ENCODE measurements at regions not wholly inside any gene's neighbourhood (a gene's known extent, or its start where the extent isn't known, plus 50 kb on each side); places are given as distances from the start of the nearest gene placed in this dataset.

GRCh38 chr5:107794741-107795140, 124.0 kb upstream of the EFNA5 start:
- 49% methylated on average over 3 of the region's 3 CpGs for WGBS (ENCODE audit: insufficient coverage)
- H3K4me3 ChIP-seq (ENCODE audit: low read depth, low read length), result no peak overlapping the region
- no peaks in the 10 kb centered on the region for H3K9me3 ChIP-seq (ENCODE audit: control insufficient read depth, insufficient read depth, low read length)
- H3K36me3 ChIP-seq (ENCODE audit: control insufficient read depth, insufficient read depth, low read length), result no peaks in the 10 kb centered on the region
- H3K27ac ChIP-seq (ENCODE audit: low read depth, low read length), result no peak overlapping the region
- DNase-seq (ENCODE audit: low read depth in 4 of 6, low spot score in 6 of 6), result peak in 2 of 6 donors; percentile 30 to 49
- H3K27me3 ChIP-seq (ENCODE audit: control insufficient read depth, insufficient read depth, low read length), result no peaks in the 10 kb centered on the region
- no peaks in the 10 kb centered on the region for H3K4me1 ChIP-seq (ENCODE audit: control insufficient read depth, insufficient read depth, low read length)

- Histone ChIP-seq H3K27ac (ENCODE audit: low read depth, low read length) (no peak overlapping the region), H3K4me1 (ENCODE audit: control insufficient read depth, insufficient read depth, low read length) (no peaks in the 10 kb centered on the region), H3K4me3 (ENCODE audit: low read depth, low read length) (no peak overlapping the region), H3K9me3 (ENCODE audit: control insufficient read depth, insufficient read depth, low read length) (no peaks in the 10 kb centered on the region), H3K27me3 (ENCODE audit: control insufficient read depth, insufficient read depth, low read length) (no peaks in the 10 kb centered on the region), H3K36me3 (ENCODE audit: control insufficient read depth, insufficient read depth, low read length) (no peaks in the 10 kb centered on the region)
- no peak for DNase-seq (ENCODE audit: low read depth in 4 of 6, low spot score in 6 of 6)
Observed at GRCh38 chr5:107792940-107793339, 122.2 kb upstream of the EFNA5 start.

GRCh38 chr5:107790671-107791070, 119.9 kb upstream of the EFNA5 start:
- Histone ChIP-seq H3K27me3 (ENCODE audit: control insufficient read depth, insufficient read depth, low read length) (no peaks in the 10 kb centered on the region), H3K9me3 (ENCODE audit: control insufficient read depth, insufficient read depth, low read length) (no peaks in the 10 kb centered on the region), H3K36me3 (ENCODE audit: control insufficient read depth, insufficient read depth, low read length) (no peaks in the 10 kb centered on the region), H3K27ac (ENCODE audit: low read depth, low read length) (no peak overlapping the region), H3K4me3 (ENCODE audit: low read depth, low read length) (no peak overlapping the region), H3K4me1 (ENCODE audit: control insufficient read depth, insufficient read depth, low read length) (no peaks in the 10 kb centered on the region)
- WGBS (ENCODE audit: insufficient coverage), result 100% methylated on average over 1 of the region's 4 CpGs
- DNase-seq (ENCODE audit: low read depth in 4 of 6, low spot score in 6 of 6), result no peak

GRCh38 chr5:107786424-107786823, 115.7 kb upstream of the EFNA5 start:
- no CpG with 5 or more reads among the region's 1 CpG for WGBS (ENCODE audit: insufficient coverage)
- no peaks in the 10 kb centered on the region for H3K9me3 ChIP-seq (ENCODE audit: control insufficient read depth, insufficient read depth, low read length)

GRCh38 chr5:107783551-107783950, 112.8 kb upstream of the EFNA5 start:
- H3K36me3 ChIP-seq (ENCODE audit: control insufficient read depth, insufficient read depth, low read length), result no peaks in the 10 kb centered on the region
- H3K9me3 ChIP-seq (ENCODE audit: control insufficient read depth, insufficient read depth, low read length), result no peaks in the 10 kb centered on the region
- no peak for DNase-seq (ENCODE audit: low read depth in 4 of 6, low spot score in 6 of 6)
- no peak overlapping the region for H3K27ac ChIP-seq (ENCODE audit: low read depth, low read length)
- no peak overlapping the region for H3K4me3 ChIP-seq (ENCODE audit: low read depth, low read length)
- H3K27me3 ChIP-seq (ENCODE audit: control insufficient read depth, insufficient read depth, low read length), result no peaks in the 10 kb centered on the region
- no peaks in the 10 kb centered on the region for H3K4me1 ChIP-seq (ENCODE audit: control insufficient read depth, insufficient read depth, low read length)
- WGBS (ENCODE audit: insufficient coverage), result no CpG with 5 or more reads among the region's 2 CpGs

More at GRCh38 chr5:107786424-107786823, 115.7 kb upstream of the EFNA5 start:
- no peak overlapping the region for H3K27ac ChIP-seq (ENCODE audit: low read depth, low read length)
- H3K4me1 ChIP-seq (ENCODE audit: control insufficient read depth, insufficient read depth, low read length), result no peaks in the 10 kb centered on the region
- no peaks in the 10 kb centered on the region for H3K36me3 ChIP-seq (ENCODE audit: control insufficient read depth, insufficient read depth, low read length)
- no peak overlapping the region for H3K4me3 ChIP-seq (ENCODE audit: low read depth, low read length)
- DNase-seq (ENCODE audit: low read depth in 4 of 6, low spot score in 6 of 6), result no peak
- H3K27me3 ChIP-seq (ENCODE audit: control insufficient read depth, insufficient read depth, low read length), result no peaks in the 10 kb centered on the region

GRCh38 chr5:107782561-107783169, 111.9 kb upstream of the EFNA5 start:
- Histone ChIP-seq H3K4me3 (ENCODE audit: low read depth, low read length) (no peak overlapping the region), H3K4me1 (ENCODE audit: control insufficient read depth, insufficient read depth, low read length) (no peaks in the 10 kb centered on the region), H3K27ac (ENCODE audit: low read depth, low read length) (no peak overlapping the region), H3K27me3 (ENCODE audit: control insufficient read depth, insufficient read depth, low read length) (no peaks in the 10 kb centered on the region), H3K9me3 (ENCODE audit: control insufficient read depth, insufficient read depth, low read length) (no peaks in the 10 kb centered on the region), H3K36me3 (ENCODE audit: control insufficient read depth, insufficient read depth, low read length) (no peaks in the 10 kb centered on the region)
- DNase-seq (ENCODE audit: low read depth in 4 of 6, low spot score in 6 of 6), result no peak
- WGBS (ENCODE audit: insufficient coverage), result no CpG with 5 or more reads among the region's 4 CpGs

GRCh38 chr5:107781451-107781850, 110.7 kb upstream of the EFNA5 start:
- H3K36me3 ChIP-seq (ENCODE audit: control insufficient read depth, insufficient read depth, low read length), result no peaks in the 10 kb centered on the region
- no peak overlapping the region for H3K27ac ChIP-seq (ENCODE audit: low read depth, low read length)
- no peaks in the 10 kb centered on the region for H3K27me3 ChIP-seq (ENCODE audit: control insufficient read depth, insufficient read depth, low read length)
- WGBS (ENCODE audit: insufficient coverage), result no CpG with 5 or more reads among the region's 1 CpG
- H3K4me3 ChIP-seq (ENCODE audit: low read depth, low read length), result no peak overlapping the region
- DNase-seq (ENCODE audit: low read depth in 4 of 6, low spot score in 6 of 6), result no peak
- no peaks in the 10 kb centered on the region for H3K9me3 ChIP-seq (ENCODE audit: control insufficient read depth, insufficient read depth, low read length)
- H3K4me1 ChIP-seq (ENCODE audit: control insufficient read depth, insufficient read depth, low read length), result no peaks in the 10 kb centered on the region

- Histone ChIP-seq H3K27me3 (ENCODE audit: control insufficient read depth, insufficient read depth, low read length) (no peaks in the 10 kb centered on the region), H3K4me3 (ENCODE audit: low read depth, low read length) (no peak overlapping the region), H3K36me3 (ENCODE audit: control insufficient read depth, insufficient read depth, low read length) (no peaks in the 10 kb centered on the region), H3K27ac (ENCODE audit: low read depth, low read length) (no peak overlapping the region), H3K9me3 (ENCODE audit: control insufficient read depth, insufficient read depth, low read length) (no peaks in the 10 kb centered on the region), H3K4me1 (ENCODE audit: control insufficient read depth, insufficient read depth, low read length) (no peaks in the 10 kb centered on the region)
- no CpG with 5 or more reads among the region's 2 CpGs for WGBS (ENCODE audit: insufficient coverage)
- peak in 1 of 6 donors; percentile 32 for DNase-seq (ENCODE audit: low read depth in 4 of 6, low spot score in 6 of 6)
Observed at GRCh38 chr5:107779437-107779836, 108.7 kb upstream of the EFNA5 start.

- Histone ChIP-seq H3K9me3 (ENCODE audit: control insufficient read depth, insufficient read depth, low read length) (no peaks in the 10 kb centered on the region), H3K4me3 (ENCODE audit: low read depth, low read length) (no peak overlapping the region), H3K27ac (ENCODE audit: low read depth, low read length) (no peak overlapping the region), H3K4me1 (ENCODE audit: control insufficient read depth, insufficient read depth, low read length) (no peaks in the 10 kb centered on the region), H3K27me3 (ENCODE audit: control insufficient read depth, insufficient read depth, low read length) (no peaks in the 10 kb centered on the region), H3K36me3 (ENCODE audit: control insufficient read depth, insufficient read depth, low read length) (no peaks in the 10 kb centered on the region)
- WGBS (ENCODE audit: insufficient coverage), result 84% methylated on average over 2 of the region's 3 CpGs
- DNase-seq (ENCODE audit: low read depth in 4 of 6, low spot score in 6 of 6), result no peak
Observed at GRCh38 chr5:107778647-107779046, 107.9 kb upstream of the EFNA5 start.

- H3K27ac ChIP-seq (ENCODE audit: low read depth, low read length), result no peak overlapping the region
- WGBS (ENCODE audit: insufficient coverage), result 20% methylated on average over 1 of the region's 6 CpGs
- no peaks in the 10 kb centered on the region for H3K36me3 ChIP-seq (ENCODE audit: control insufficient read depth, insufficient read depth, low read length)
- H3K4me3 ChIP-seq (ENCODE audit: low read depth, low read length), result no peak overlapping the region
- no peaks in the 10 kb centered on the region for H3K4me1 ChIP-seq (ENCODE audit: control insufficient read depth, insufficient read depth, low read length)
- peak in 1 of 6 donors; percentile 65 for DNase-seq (ENCODE audit: low read depth in 4 of 6, low spot score in 6 of 6)
- H3K27me3 ChIP-seq (ENCODE audit: control insufficient read depth, insufficient read depth, low read length), result no peaks in the 10 kb centered on the region
- H3K9me3 ChIP-seq (ENCODE audit: control insufficient read depth, insufficient read depth, low read length), result no peaks in the 10 kb centered on the region
Observed at GRCh38 chr5:107776922-107777740, 106.4 kb upstream of the EFNA5 start.
